ENCODE measurements at regions not wholly inside any gene's neighbourhood (a gene's known extent, or its start where the extent isn't known, plus 50 kb on each side); places are given as distances from the start of the nearest gene placed in this dataset.
"Not testable (repeated sequence)": the region's sequence is repeated elsewhere in the genome, so short reads cannot be mapped to it uniquely, and the experiment has no call there.

DNA sequence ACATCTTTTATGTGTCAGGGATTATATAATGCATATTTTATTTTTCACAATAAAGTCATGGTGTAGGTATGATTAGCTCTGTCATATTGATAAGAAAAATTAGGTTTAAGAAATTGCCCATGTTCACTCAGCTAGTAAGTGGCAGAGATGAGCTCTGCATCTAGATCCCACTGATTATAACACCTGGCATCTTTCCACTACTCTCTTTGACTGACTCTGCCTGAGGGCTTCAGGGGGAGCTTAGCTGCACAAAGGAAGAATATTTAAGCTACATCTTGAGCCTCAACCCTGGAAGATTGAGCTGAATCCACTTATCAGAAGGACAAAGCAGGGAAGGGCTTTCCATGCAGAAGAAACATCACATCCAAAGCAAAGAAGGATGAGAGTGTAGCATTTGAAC, 190.4 kb downstream of the MIS18A start:
- TF ChIP-seq CTCF (conservative IDR thresholded peaks at IDR 0.05; ENCODE audit: low read depth) = no peak
- ChIA-PET POLR2A (ENCODE audit: low non-redundant PET) (no interaction called here), CTCF (no interaction called here)
- no peak for DNase-seq (ENCODE audit: low spot score)
- no peak overlapping the region for H3K27ac ChIP-seq

DNA sequence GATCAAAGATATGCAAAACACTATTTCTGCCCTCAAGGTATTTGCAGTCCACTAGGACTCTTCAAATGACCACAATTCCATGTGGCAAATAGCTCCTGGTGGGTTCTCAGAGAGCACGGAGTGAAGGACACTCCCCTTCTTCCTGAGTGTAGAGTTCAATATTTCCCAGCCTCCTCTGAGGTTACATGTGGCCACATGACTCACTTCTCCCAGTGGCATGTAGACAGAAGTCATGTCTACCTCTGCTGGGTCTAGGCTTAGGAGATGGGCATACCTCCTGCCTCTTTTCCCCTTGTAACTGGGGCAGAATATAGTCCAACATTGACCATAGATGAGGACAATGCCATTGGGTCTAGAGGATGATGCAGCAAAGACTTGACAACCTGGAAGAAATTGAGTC, 191.4 kb downstream of the MIS18A start:
- CTCF ChIA-PET = interaction anchor here (0.7 kb wide), 1 partner anchor 17 kb away, joined by 3 read pairs; no protein-coding TSS in a partner anchor

GRCh38 chr21:32083197-32083596, 195.7 kb downstream of the MIS18A start:
- no peak for DNase-seq (ENCODE audit: low spot score)
- TF ChIP-seq CTCF (conservative IDR thresholded peaks at IDR 0.05; ENCODE audit: low read depth) = no peak
- CTCF ChIA-PET = no interaction called here
- no peak overlapping the region for H3K27ac ChIP-seq
- POLR2A ChIA-PET (ENCODE audit: low non-redundant PET) = no interaction called here

More for the DNA sequence above, 191.4 kb downstream of the MIS18A start:
- no peak overlapping the region for H3K27ac ChIP-seq
- DNase-seq (ENCODE audit: low spot score) = no peak
- POLR2A ChIA-PET (ENCODE audit: low non-redundant PET) = no interaction called here
- TF ChIP-seq CTCF (conservative IDR thresholded peaks at IDR 0.05; ENCODE audit: low read depth) = no peak

DNA sequence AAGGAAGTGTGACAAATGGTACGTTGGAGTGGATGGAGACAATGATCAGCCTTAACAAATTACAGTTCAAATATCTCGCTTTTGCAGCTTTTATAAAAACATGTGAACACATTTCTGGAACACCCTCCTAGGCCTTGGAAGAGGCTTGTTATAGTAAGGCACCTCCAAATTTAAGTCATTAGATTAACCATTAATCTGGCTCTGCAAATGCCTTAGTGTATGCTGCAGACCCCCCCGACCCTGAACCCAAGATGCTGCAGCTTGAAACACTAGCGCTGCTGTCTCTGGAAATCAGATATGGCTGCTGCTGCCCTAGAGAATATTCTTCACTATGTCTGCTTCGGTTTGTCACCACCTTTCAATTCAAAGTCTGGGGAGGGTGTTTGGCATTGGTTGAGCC, 196.4 kb downstream of the MIS18A start:
- H3K27ac ChIP-seq = no peak overlapping the region
- POLR2A ChIA-PET (ENCODE audit: low non-redundant PET) = no interaction called here
- TF ChIP-seq CTCF (conservative IDR thresholded peaks at IDR 0.05; ENCODE audit: low read depth) = no peak
- no peak for DNase-seq (ENCODE audit: low spot score)
- CTCF ChIA-PET = no interaction called here

DNA sequence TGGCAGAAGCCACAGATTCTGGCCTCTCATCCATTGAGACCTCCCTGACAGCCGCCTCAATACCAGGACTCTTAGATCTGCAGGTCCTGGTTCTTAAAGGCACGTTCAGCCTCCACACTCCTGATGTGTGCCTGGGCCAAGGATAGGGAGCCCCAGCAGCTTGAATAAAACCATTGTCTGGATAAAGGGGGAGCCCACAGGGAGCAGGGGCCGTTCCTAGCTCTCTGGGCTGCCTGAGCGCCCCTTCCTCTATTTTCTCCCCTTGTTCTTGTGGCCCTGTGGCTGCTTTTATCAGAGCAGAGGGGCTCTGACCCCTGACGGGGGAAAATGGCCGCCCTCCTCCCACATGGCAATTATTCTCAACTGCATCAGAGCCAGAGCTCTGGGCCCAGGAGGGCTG, 200.8 kb downstream of the HUNK start:
- POLR2A ChIA-PET (ENCODE audit: low non-redundant PET) = no interaction called here
- no peak for TF ChIP-seq CTCF (conservative IDR thresholded peaks at IDR 0.05; ENCODE audit: low read depth)
- DNase-seq (ENCODE audit: low spot score) = no peak
- CTCF ChIA-PET = no interaction called here
- no peak overlapping the region for H3K27ac ChIP-seq

DNA sequence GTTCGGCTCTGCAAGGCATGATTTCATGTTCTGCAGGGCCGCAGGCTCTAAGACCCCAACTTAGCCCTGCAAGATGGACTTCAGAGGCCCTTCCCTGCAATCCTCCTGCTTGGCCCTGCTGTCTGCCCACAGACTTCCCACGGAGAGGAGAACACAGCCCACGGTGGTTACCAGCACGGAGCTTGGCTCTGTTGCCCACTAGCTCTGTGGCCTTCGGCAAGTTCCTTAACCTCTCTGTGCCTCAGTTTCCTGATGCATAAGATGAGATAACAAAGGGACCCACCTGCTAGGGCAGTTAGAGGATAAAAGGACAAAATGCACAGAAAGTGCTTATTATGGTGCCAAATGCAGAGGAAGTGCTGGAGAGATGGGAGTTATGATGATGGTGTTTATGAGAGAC, 200.4 kb downstream of the HUNK start:
- ChIA-PET POLR2A (ENCODE audit: low non-redundant PET) (no interaction called here), CTCF (no interaction called here)
- DNase-seq (ENCODE audit: low spot score) = no peak
- TF ChIP-seq CTCF (conservative IDR thresholded peaks at IDR 0.05; ENCODE audit: low read depth) = no peak
- no peak overlapping the region for H3K27ac ChIP-seq

DNA sequence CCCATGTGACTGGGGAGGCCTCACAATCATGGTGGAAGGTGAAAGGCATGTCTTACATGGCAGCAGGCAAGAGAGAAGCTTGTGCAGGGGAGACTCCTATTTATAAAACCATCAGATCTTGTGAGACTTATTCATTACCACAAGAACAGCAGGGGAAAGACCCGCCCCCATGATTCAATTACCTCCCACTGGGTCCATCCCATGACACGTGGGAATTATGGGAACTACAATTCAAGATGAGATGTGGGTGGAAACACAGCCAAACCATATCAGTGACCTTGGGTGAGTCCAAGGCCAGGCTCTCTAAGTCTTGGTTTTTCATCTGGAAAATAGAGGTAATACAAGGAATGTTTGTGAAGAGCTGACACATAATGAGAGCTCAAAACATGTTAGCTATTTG, 198.8 kb downstream of the HUNK start:
- DNase-seq (ENCODE audit: low spot score); H3K27ac ChIP-seq; POLR2A ChIA-PET (ENCODE audit: low non-redundant PET); CTCF ChIA-PET: not testable (repeated sequence)

All from RWPE1 (cell line).